Heart right ventricle (tissue), 16 donors: ENCODE measurements at regions not wholly inside any gene's neighbourhood (a gene's known extent, or its start where the extent isn't known, plus 50 kb on each side); places are given as distances from the start of the nearest gene placed in this dataset.

Source experiments
- ATAC-seq, 8 donors: fragments of 200-7000 bp; cut with Tn5 transposase; one replicate each; pipeline ENCODE4 v1.9.1; 2020; ENCODE audit warnings: mild to moderate bottlenecking in 8 of 8, moderate library complexity in 8 of 8, moderate number of reproducible peaks in 1 of 8
- DNase-seq, 2 donors: peaks; one replicate each; pipeline ENCODE4 v3.0.0-alpha.2; 2020
- H3K27ac ChIP-seq, 10 donors: fragments of 200-600 bp; sonication (generic) in 2 of 10; one replicate each; pipeline versions ENCODE4 v1.5.0 to v1.8.0; 2020 to 2022; ENCODE audit warnings: mild to moderate bottlenecking in 3 of 10
- H3K27me3 ChIP-seq, 7 donors: fragments of 200-600 bp; one replicate each; pipeline ENCODE4 v1.8.0; 2021 to 2022; ENCODE audit warnings: mild to moderate bottlenecking in 2 of 7
- H3K36me3 ChIP-seq, 9 donors: fragments of 200-600 bp; sonication (generic) in 1 of 9; one replicate each; pipeline versions ENCODE4 v1.5.0 to v1.8.0; 2020 to 2022; ENCODE audit warnings: mild to moderate bottlenecking in 2 of 9
- H3K4me1 ChIP-seq, 9 donors: fragments of 200-600 bp; sonication (generic) in 1 of 9; one replicate each; pipeline versions ENCODE4 v1.5.0 to v1.8.0; 2020 to 2022; ENCODE audit warnings: mild to moderate bottlenecking in 4 of 9
- H3K4me3 ChIP-seq, 10 donors: fragments of 200-600 bp; sonication (generic) in 2 of 10; one replicate each; pipeline versions ENCODE4 v1.5.0 to v1.8.0; 2020 to 2022; ENCODE audit warnings: mild to moderate bottlenecking in 7 of 10, moderate library complexity in 2 of 10
- H3K9me3 ChIP-seq, 11 donors: fragments of 200-600 bp in 10 of 11; sonication (generic) in 2 of 11; one replicate each; pipeline versions ENCODE4 v1.5.0 to v1.8.0; 2013 to 2022; ENCODE audit warnings: mild to moderate bottlenecking in 2 of 11, control low read depth in 1 of 11, moderate library complexity in 1 of 11
- WGBS, 2 donors: extraction: QIAGEN DNeasy Blood & Tissue Kit; methylation state at CpG; one replicate each; pipeline ENCODE4 v1.1.7; 2013; ENCODE audit warnings: inconsistent platforms in 1 of 2; 5-methylcytosine and 5-hydroxymethylcytosine counted together
- intact Hi-C, 10 donors: fragments of 100-400 bp; cut with DNase I; formaldehyde crosslinking; loops; one replicate each; pipeline versions ENCODE4 v1.11.1 to v1.14.2; 2022
- TF ChIP-seq, protein P1 (sequence below), 9 donors: fragments of 200-600 bp; sonication (generic) in 2 of 9; IDR thresholded peaks; one replicate each; pipeline versions ENCODE4 v1.5.0 to v1.8.0; 2021 to 2022; ENCODE audit warnings: antibody characterized with exemption in 9 of 9, mild to moderate bottlenecking in 5 of 9, moderate library complexity in 1 of 9
- donor health status: Arrhythmogenic right ventricular cardiomyopathy.
- donor health status: ischemic (EF 13 %, LVEDD 7.1; RV severe dilation, severe dysfunction).
- donor health status: healthy with polysubstance abuse.
- donor health status: DM: no; HTN: yes; CAD: no.
- donor health status: DM: no; HTN: no; CAD: no.
- donor health status: ischemic (EF 25% LVEDD 6.9; RV normal size, moderate dysfunction).
- donor health status: ischemic (EF 25% LVEDD 5.7; RV mildly dilated, moderate dysfunction).
- donor health status: healthy.
- donor health status: DM: yes; HTN: yes; CAD: no.
- donor health status: Ischemic cardiomyopathy.
- donor health status: ischemic (EF 35%, LVEDD 5.7; RV mildly dilated, moderate dysfunction).
- donor health status: nonischemic (EF 11% LVEDD 7.7; RV severe dilation, severe dysfunction).
- donor health status: DM: yes; HTN: yes; CAD: no.
- donor health status: PGD.
- donor health status: ischemic (EF 29% LVEDD 5.4; RV normal size, mild dysfunction).
- donor health status: nonischemic (EF 23%, LVEDD 6.1; RV moderate dilation, normal function).

- Histone ChIP-seq H3K9me3 (no peaks in the 10 kb centered on the region), H3K4me3 (no peak overlapping the region), H3K27ac (no peak overlapping the region), H3K36me3 (no peaks in the 10 kb centered on the region), H3K27me3 (peaks cover 0 to 32% (median 11%) of the 10 kb centered on the region in 7 donors), H3K4me1 (no peaks in the 10 kb centered on the region)
- WGBS, 2 donors: 91 to 96% methylated on average over 1 of the region's 1 CpG
- no peak for ATAC-seq
- DNase-seq: no peak
- intact Hi-C loops: no loop called here
- TF ChIP-seq, protein P1, sequence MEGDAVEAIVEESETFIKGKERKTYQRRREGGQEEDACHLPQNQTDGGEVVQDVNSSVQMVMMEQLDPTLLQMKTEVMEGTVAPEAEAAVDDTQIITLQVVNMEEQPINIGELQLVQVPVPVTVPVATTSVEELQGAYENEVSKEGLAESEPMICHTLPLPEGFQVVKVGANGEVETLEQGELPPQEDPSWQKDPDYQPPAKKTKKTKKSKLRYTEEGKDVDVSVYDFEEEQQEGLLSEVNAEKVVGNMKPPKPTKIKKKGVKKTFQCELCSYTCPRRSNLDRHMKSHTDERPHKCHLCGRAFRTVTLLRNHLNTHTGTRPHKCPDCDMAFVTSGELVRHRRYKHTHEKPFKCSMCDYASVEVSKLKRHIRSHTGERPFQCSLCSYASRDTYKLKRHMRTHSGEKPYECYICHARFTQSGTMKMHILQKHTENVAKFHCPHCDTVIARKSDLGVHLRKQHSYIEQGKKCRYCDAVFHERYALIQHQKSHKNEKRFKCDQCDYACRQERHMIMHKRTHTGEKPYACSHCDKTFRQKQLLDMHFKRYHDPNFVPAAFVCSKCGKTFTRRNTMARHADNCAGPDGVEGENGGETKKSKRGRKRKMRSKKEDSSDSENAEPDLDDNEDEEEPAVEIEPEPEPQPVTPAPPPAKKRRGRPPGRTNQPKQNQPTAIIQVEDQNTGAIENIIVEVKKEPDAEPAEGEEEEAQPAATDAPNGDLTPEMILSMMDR (IDR thresholded peaks at IDR 0.05): no peak
These were observed 138.5 kb downstream of the NDUFA12 start for GRCh38 chr12:94864987-94865386.

- H3K27ac ChIP-seq: no peak overlapping the region
- no peaks in the 10 kb centered on the region for H3K4me1 ChIP-seq
- WGBS, 2 donors: 75 to 82% methylated on average over 8 of the region's 8 CpGs
These were observed 140.0 kb downstream of the NDUFA12 start for GRCh38 chr12:94863321-94864035.

DNA sequence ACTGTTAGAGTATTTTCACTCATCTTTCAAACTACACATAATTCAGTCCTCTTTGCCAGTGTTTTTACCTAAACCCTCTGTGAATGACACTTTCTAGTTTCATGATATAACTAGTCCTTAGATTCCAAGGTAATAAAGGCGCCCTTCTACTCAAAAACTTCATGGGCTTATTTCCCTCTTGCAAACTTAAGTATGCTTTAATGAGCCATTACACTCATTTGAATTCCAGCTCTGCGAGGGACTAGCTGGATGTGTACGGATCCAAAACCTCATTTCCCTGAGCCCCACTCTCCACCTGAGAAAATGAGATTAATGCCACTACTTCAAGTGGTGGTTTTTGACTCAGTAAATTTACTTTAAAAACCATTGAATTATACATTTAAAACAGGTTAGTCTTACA, 141.1 kb downstream of the NDUFA12 start:
- intact Hi-C loops: no loop called here
- DNase-seq (no peak), ATAC-seq (no peak)
- no peak overlapping the region for H3K27ac ChIP-seq
- TF ChIP-seq, protein P1 (IDR thresholded peaks at IDR 0.05): no peak
- peaks cover 0 to 5% (median 0%) of the 10 kb centered on the region in 11 donors for H3K9me3 ChIP-seq
- H3K27me3 ChIP-seq: peaks cover 0 to 9% (median 5%) of the 10 kb centered on the region in 7 donors
- H3K4me1 ChIP-seq: no peaks in the 10 kb centered on the region
- H3K36me3 ChIP-seq: no peaks in the 10 kb centered on the region
- H3K4me3 ChIP-seq: no peak overlapping the region
- 93 to 95% methylated on average over 3 of the region's 3 CpGs for WGBS, 2 donors

More at GRCh38 chr12:94863321-94864035, 140.0 kb downstream of the NDUFA12 start:
- H3K4me3 ChIP-seq: no peak overlapping the region
- intact Hi-C loops: no loop called here
- ATAC-seq (no peak), DNase-seq (no peak)
- no peaks in the 10 kb centered on the region for H3K36me3 ChIP-seq
- H3K9me3 ChIP-seq: no peaks in the 10 kb centered on the region
- H3K27me3 ChIP-seq: peaks cover 0 to 18% (median 5%) of the 10 kb centered on the region in 7 donors
- TF ChIP-seq, protein P1 (IDR thresholded peaks at IDR 0.05): no peak

DNA sequence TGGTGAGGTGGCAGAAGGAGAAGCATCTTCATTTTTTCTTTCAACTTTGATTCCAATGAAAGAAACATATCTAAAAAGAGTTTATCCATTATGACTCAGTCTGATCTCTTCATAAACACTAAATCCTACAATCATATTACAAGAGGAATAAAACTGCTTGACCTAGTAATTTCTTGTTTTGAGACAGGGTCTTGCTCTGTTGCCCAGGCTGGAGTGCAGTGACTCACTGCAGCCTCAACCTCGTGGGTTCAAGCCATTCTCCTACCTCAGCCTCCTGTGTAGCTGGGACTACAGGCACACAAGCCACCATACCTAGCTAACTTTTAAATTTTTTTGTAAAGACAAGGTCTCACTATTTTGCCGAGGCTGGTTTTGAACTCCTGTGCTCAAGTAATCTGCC, 147.2 kb downstream of the NDUFA12 start:
- ATAC-seq (no peak), DNase-seq (no peak)
- intact Hi-C loops: no loop called here
- TF ChIP-seq, protein P1 (IDR thresholded peaks at IDR 0.05): no peak
- WGBS, 2 donors: 80 to 81% methylated on average over 2 of the region's 2 CpGs
- H3K9me3 ChIP-seq: peaks cover 0 to 10% (median 0%) of the 10 kb centered on the region in 11 donors
- H3K27ac ChIP-seq: no peak overlapping the region
- no peaks in the 10 kb centered on the region for H3K4me1 ChIP-seq
- no peaks in the 10 kb centered on the region for H3K36me3 ChIP-seq
- peaks cover 0 to 6% (median 4%) of the 10 kb centered on the region in 7 donors for H3K27me3 ChIP-seq
- no peak overlapping the region for H3K4me3 ChIP-seq
